Osteoblast (primary cell): ENCODE measurements at regions not wholly inside any gene's neighbourhood (a gene's known extent, or its start where the extent isn't known, plus 50 kb on each side); places are given as distances from the start of the nearest gene placed in this dataset.

Experiments
- DNase-seq: peaks from one replicate; pipeline ENCODE4 v3.0.0; 2011; ENCODE audit warnings: low spot score, mixed read lengths; ENCODE audit not compliant: insufficient read length; ENCODE audit errors: missing footprints
- H2AFZ ChIP-seq: 2 replicates; pipeline ENCODE4 v1.6.0; 2011; ENCODE audit warnings: mild to moderate bottlenecking, low read length
- H3K27ac ChIP-seq: 2 replicates; pipeline ENCODE4 v1.5.1; 2011; ENCODE audit warnings: mild to moderate bottlenecking, low read depth, low read length, moderate library complexity
- H3K27me3 ChIP-seq: 2 replicates; pipeline ENCODE4 v1.6.0; 2012; ENCODE audit warnings: mild to moderate bottlenecking, control low read depth, inconsistent platforms, low read length, moderate library complexity; ENCODE audit not compliant: insufficient read depth
- H3K36me3 ChIP-seq: 2 replicates; pipeline ENCODE4 v1.5.1; 2011; ENCODE audit warnings: mild to moderate bottlenecking, low read length, control low read depth, moderate library complexity; ENCODE audit not compliant: insufficient read depth
- H3K4me1 ChIP-seq: 2 replicates; pipeline ENCODE4 v1.5.1; 2011; ENCODE audit warnings: mild to moderate bottlenecking, low read length, control low read depth, moderate library complexity; ENCODE audit not compliant: insufficient read depth
- H3K4me2 ChIP-seq: 2 replicates; pipeline ENCODE4 v1.6.0; 2011; ENCODE audit warnings: mild to moderate bottlenecking, low read length; ENCODE audit not compliant: insufficient read depth
- H3K4me3 ChIP-seq: fragments of 200-600 bp; sonication (generic); 3 replicates; pipeline ENCODE4 v1.5.1; 2012; ENCODE audit warnings: mild to moderate bottlenecking, low read length, inconsistent platforms; ENCODE audit not compliant: insufficient read depth
- H3K79me2 ChIP-seq: 2 replicates; pipeline ENCODE4 v1.6.0; 2012; ENCODE audit warnings: mild to moderate bottlenecking, low read length, control low read depth, inconsistent platforms; ENCODE audit not compliant: insufficient read depth
- H3K9me3 ChIP-seq: 2 replicates; pipeline ENCODE4 v1.5.1; 2011; ENCODE audit warnings: low read depth, low read length, control low read depth
- H4K20me1 ChIP-seq: 2 replicates; pipeline ENCODE4 v1.6.0; 2012; ENCODE audit warnings: mild to moderate bottlenecking, low read length, control low read depth; ENCODE audit not compliant: insufficient read depth
- TF ChIP-seq, protein P1 (sequence below): IDR thresholded peaks from 2 replicates; pipeline ENCODE4 v1.5.1; 2011; ENCODE audit warnings: mild to moderate bottlenecking, low read depth, low read length, moderate library complexity; ENCODE audit errors: extremely low read depth

DNA sequence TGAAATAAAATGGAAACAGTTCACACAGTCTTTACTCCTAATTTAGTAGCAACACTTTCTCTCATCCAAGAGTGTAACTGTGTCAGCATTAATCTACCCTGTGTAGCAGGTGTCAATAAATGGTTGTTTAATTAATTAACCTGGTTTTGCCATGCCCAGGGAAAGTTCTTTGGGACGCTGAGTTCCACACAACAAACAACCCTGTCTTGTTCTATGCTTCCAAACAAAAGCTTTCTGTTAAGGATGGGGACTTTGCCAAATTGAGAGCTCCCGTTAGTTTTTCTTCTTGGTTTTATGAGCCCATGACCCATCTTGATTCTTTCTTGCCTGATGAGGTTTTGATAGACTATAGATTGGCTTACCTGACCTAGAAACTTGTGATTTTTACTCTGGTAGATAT lies 530.1 kb downstream of the KCNJ2 start:
- no peak overlapping the region for H3K27ac ChIP-seq
- no peak overlapping the region for H2AFZ ChIP-seq
- no peaks in the 10 kb centered on the region for H4K20me1 ChIP-seq
- no peak overlapping the region for H3K4me3 ChIP-seq
- H3K36me3 ChIP-seq: no peaks in the 10 kb centered on the region
- H3K27me3 ChIP-seq: no peaks in the 10 kb centered on the region
- H3K4me1 ChIP-seq: no peaks in the 10 kb centered on the region
- H3K79me2 ChIP-seq: no peaks in the 10 kb centered on the region
- no peak overlapping the region for H3K4me2 ChIP-seq
- TF ChIP-seq, protein P1, sequence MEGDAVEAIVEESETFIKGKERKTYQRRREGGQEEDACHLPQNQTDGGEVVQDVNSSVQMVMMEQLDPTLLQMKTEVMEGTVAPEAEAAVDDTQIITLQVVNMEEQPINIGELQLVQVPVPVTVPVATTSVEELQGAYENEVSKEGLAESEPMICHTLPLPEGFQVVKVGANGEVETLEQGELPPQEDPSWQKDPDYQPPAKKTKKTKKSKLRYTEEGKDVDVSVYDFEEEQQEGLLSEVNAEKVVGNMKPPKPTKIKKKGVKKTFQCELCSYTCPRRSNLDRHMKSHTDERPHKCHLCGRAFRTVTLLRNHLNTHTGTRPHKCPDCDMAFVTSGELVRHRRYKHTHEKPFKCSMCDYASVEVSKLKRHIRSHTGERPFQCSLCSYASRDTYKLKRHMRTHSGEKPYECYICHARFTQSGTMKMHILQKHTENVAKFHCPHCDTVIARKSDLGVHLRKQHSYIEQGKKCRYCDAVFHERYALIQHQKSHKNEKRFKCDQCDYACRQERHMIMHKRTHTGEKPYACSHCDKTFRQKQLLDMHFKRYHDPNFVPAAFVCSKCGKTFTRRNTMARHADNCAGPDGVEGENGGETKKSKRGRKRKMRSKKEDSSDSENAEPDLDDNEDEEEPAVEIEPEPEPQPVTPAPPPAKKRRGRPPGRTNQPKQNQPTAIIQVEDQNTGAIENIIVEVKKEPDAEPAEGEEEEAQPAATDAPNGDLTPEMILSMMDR: no peak
- no peak for DNase-seq
- H3K9me3 ChIP-seq: no peaks in the 10 kb centered on the region

DNA sequence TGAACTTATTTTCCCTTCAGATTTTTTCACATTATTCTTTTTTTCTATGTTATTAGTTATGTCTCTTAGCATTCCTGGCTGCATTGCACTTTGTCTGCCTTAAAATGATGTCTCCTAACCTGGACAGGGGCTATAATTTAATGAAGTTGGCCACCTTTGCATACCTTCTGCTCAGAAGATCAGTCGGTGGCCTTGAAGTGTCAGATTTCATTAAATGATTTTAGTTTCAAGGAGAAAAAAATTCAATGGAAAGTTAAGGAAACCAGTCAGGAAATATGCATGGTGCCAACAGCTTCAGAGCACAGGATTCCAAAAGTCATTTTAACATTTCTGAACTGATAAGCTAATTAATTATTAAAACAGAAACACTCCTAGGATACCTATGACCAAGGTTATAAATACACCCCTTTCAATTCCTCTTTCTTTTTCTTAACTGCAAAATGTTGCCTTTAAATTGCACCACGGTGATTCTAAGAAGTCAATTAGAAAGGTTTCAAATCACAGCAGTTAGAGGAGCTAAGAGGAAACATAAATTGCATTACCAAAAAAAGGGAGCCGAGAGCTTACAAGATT lies 533.4 kb downstream of the KCNJ2 start:
- H3K27me3 ChIP-seq: no peaks in the 10 kb centered on the region
- no peak overlapping the region for H3K4me2 ChIP-seq
- no peak overlapping the region for H2AFZ ChIP-seq
- TF ChIP-seq, protein P1: no peak
- no peak for DNase-seq
- no peaks in the 10 kb centered on the region for H4K20me1 ChIP-seq
- H3K36me3 ChIP-seq: no peaks in the 10 kb centered on the region
- no peak overlapping the region for H3K4me3 ChIP-seq
- H3K79me2 ChIP-seq: no peaks in the 10 kb centered on the region
- H3K4me1 ChIP-seq: no peaks in the 10 kb centered on the region
- H3K9me3 ChIP-seq: no peaks in the 10 kb centered on the region
- no peak overlapping the region for H3K27ac ChIP-seq

DNA sequence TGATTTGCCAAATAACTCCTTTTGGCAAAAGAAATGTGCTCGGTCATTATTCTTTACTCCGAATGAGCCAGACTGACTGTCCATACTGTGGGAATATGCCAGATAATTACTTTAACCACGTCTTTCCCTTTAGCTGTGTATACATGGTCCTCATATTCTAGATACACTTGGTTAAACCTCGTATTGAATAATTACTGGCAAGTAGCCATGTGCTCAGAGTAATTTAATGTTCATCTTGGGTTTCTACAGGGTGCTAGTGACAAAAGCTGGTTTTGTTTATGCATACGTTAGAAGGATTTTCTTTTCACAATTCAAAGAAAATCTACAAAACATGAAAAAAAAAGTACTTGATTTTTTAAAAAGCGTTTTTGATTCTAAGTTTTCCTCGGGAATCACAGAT lies 540.3 kb downstream of the KCNJ2 start:
- no peak for DNase-seq
- H3K27ac ChIP-seq: no peak overlapping the region
- no peaks in the 10 kb centered on the region for H3K36me3 ChIP-seq
- no peaks in the 10 kb centered on the region for H3K27me3 ChIP-seq
- no peak overlapping the region for H3K4me3 ChIP-seq
- H3K4me2 ChIP-seq: no peak overlapping the region
- no peaks in the 10 kb centered on the region for H3K79me2 ChIP-seq
- no peaks in the 10 kb centered on the region for H3K9me3 ChIP-seq
- H4K20me1 ChIP-seq: no peaks in the 10 kb centered on the region
- TF ChIP-seq, protein P1: no peak
- H3K4me1 ChIP-seq: no peaks in the 10 kb centered on the region
- no peak overlapping the region for H2AFZ ChIP-seq

DNA sequence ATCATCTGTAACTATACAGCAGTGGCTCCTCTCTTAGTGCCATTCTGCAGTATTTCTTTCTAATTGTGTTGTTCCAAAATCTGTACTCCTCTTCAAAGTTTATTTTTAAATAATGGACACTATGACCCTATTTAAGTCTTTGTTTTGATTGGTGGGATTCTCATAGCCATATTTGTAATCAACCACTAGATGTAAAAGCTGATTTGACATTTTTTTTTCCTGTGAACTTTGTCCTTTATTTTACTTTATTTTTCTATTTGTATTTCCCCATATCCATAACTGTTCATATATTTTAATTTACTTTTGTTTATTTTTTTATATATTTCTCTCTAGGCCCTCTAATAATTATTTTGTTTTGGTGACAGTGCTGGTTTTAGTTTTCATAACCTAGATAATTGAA lies 544.4 kb downstream of the KCNJ2 start:
- H3K27me3 ChIP-seq: no peaks in the 10 kb centered on the region
- H4K20me1 ChIP-seq: no peaks in the 10 kb centered on the region
- no peaks in the 10 kb centered on the region for H3K79me2 ChIP-seq
- H3K4me3 ChIP-seq: no peak overlapping the region
- no peaks in the 10 kb centered on the region for H3K36me3 ChIP-seq
- DNase-seq: no peak
- H3K27ac ChIP-seq: no peak overlapping the region
- no peaks in the 10 kb centered on the region for H3K4me1 ChIP-seq
- H3K4me2 ChIP-seq: no peak overlapping the region
- TF ChIP-seq, protein P1: no peak
- no peaks in the 10 kb centered on the region for H3K9me3 ChIP-seq
- H2AFZ ChIP-seq: no peak overlapping the region
